WTC11 (cell line): ENCODE measurements at regions not wholly inside any gene's neighbourhood (a gene's known extent, or its start where the extent isn't known, plus 50 kb on each side); places are given as distances from the start of the nearest gene placed in this dataset.

Experiments
- ATAC-seq: fragments of 200-7000 bp; cut with Tn5 transposase; 2 replicates; pipeline ENCODE4 v1.10.0; 2021; ENCODE audit warnings: mild to moderate bottlenecking, moderate library complexity
- CTCF ChIA-PET: fragments of 300-600 bp; sonication (Branson Sonifier 250); formaldehyde crosslinking; loops from one replicate; lab custom pipeline; 2021; ENCODE audit warnings: antibody characterized with exemption; lab: Charles Lee
- POLR2A ChIA-PET: fragments of 350-600 bp; sonication (Branson Sonifier 250); formaldehyde crosslinking; loops from one replicate; lab custom pipeline; 2021; ENCODE audit warnings: antibody characterized with exemption; lab: Charles Lee
- DNase-seq: peaks from one replicate; pipeline ENCODE4 v3.0.0; 2021; ENCODE audit warnings: low spot score
- H3K27ac Mint-ChIP-seq: 2 replicates; pipeline ENCODE4 v1.8.0; 2021; ENCODE audit warnings: mixed read lengths
- H3K27me3 Mint-ChIP-seq: 2 replicates; pipeline ENCODE4 v1.8.0; 2021; ENCODE audit warnings: low read depth, mild to moderate bottlenecking, moderate library complexity, mixed read lengths
- H3K36me3 Mint-ChIP-seq: 2 replicates; pipeline ENCODE4 v1.8.0; 2021; ENCODE audit warnings: mixed read lengths
- H3K4me1 Mint-ChIP-seq: 2 replicates; pipeline ENCODE4 v1.8.0; 2022; ENCODE audit warnings: mixed read lengths
- H3K4me3 Mint-ChIP-seq: 2 replicates; pipeline ENCODE4 v1.8.0; 2021; ENCODE audit warnings: mild to moderate bottlenecking, moderate library complexity, mixed read lengths
- H3K9me3 Mint-ChIP-seq: 2 replicates; pipeline ENCODE4 v1.8.0; 2021; ENCODE audit warnings: mixed read lengths
- AR ChIP-seq: fragments of 250-450 bp; sonication (Bioruptor Pico); IDR thresholded peaks from 2 replicates; pipeline ENCODE4 v1.9.0; 2021; ENCODE audit warnings: mild to moderate bottlenecking
- CREB1 ChIP-seq: sonication (generic); formaldehyde crosslinking; IDR thresholded peaks from 2 replicates; pipeline ENCODE4 v1.8.0; 2023; ENCODE audit warnings: mild to moderate bottlenecking, missing genetic modification reagents
- CREM ChIP-seq: sonication (generic); formaldehyde crosslinking; IDR thresholded peaks from 2 replicates; pipeline ENCODE4 v1.8.1; 2022; ENCODE audit warnings: mild to moderate bottlenecking, missing genetic modification reagents, moderate library complexity
- GABPB1 ChIP-seq: sonication (generic); formaldehyde crosslinking; IDR thresholded peaks from 2 replicates; pipeline ENCODE4 v1.8.1; 2023; ENCODE audit warnings: mild to moderate bottlenecking, missing genetic modification reagents
- GRHL2 ChIP-seq: fragments of 250-450 bp; sonication (Bioruptor Pico); IDR thresholded peaks from 2 replicates; pipeline ENCODE4 v1.8.0; 2022; ENCODE audit warnings: mild to moderate bottlenecking, moderate library complexity; ENCODE audit not compliant: insufficient replicate concordance, severe bottlenecking
- HMGA2 ChIP-seq: fragments of 250-450 bp; sonication (Bioruptor Pico); IDR thresholded peaks from 2 replicates; pipeline ENCODE4 v1.4.0; 2021; ENCODE audit warnings: mild to moderate bottlenecking, moderate library complexity
- IRF1 ChIP-seq: sonication (generic); formaldehyde crosslinking; IDR thresholded peaks from 2 replicates; pipeline ENCODE4 v1.8.0; 2023; ENCODE audit warnings: missing genetic modification reagents
- IRF2 ChIP-seq: sonication (generic); formaldehyde crosslinking; IDR thresholded peaks from 2 replicates; pipeline ENCODE4 v1.8.0; 2022; ENCODE audit warnings: low read depth, missing genetic modification reagents, borderline replicate concordance
- KAT7 ChIP-seq: sonication (generic); formaldehyde crosslinking; IDR thresholded peaks from 2 replicates; pipeline ENCODE4 v1.8.1; 2023; ENCODE audit warnings: missing genetic modification reagents, mild to moderate bottlenecking, borderline replicate concordance
- OVOL2 ChIP-seq: fragments of 250-450 bp; sonication (Bioruptor Pico); IDR thresholded peaks from 2 replicates; pipeline ENCODE4 v1.9.0; 2021; ENCODE audit warnings: mild to moderate bottlenecking, borderline replicate concordance
- PRRX2 ChIP-seq: fragments of 250-450 bp; sonication (Bioruptor Pico); IDR thresholded peaks from 2 replicates; pipeline ENCODE4 v1.8.0; 2021; ENCODE audit warnings: mild to moderate bottlenecking
- SMAD4 ChIP-seq: sonication (generic); formaldehyde crosslinking; IDR thresholded peaks from 2 replicates; pipeline ENCODE4 v1.8.0; 2022; ENCODE audit warnings: mild to moderate bottlenecking, missing genetic modification reagents
- SP1 ChIP-seq: sonication (generic); formaldehyde crosslinking; conservative IDR thresholded peaks from 2 replicates; pipeline ENCODE4 v1.8.1; 2022; ENCODE audit warnings: missing genetic modification reagents
- TEAD4 ChIP-seq: sonication (generic); formaldehyde crosslinking; IDR thresholded peaks from 2 replicates; pipeline ENCODE4 v1.8.0; 2022; ENCODE audit warnings: mild to moderate bottlenecking, missing genetic modification reagents
- USF2 ChIP-seq: sonication (generic); formaldehyde crosslinking; IDR thresholded peaks from 2 replicates; pipeline ENCODE4 v1.8.1; 2023; ENCODE audit warnings: mild to moderate bottlenecking, missing genetic modification reagents, moderate library complexity
- ZNF423 ChIP-seq: fragments of 250-450 bp; sonication (Bioruptor Pico); IDR thresholded peaks from 2 replicates; pipeline ENCODE4 v2.1.2; 2022; ENCODE audit warnings: mild to moderate bottlenecking, moderate library complexity
- ZSCAN18 ChIP-seq: fragments of 250-450 bp; sonication (Bioruptor Pico); IDR thresholded peaks from 2 replicates; pipeline ENCODE4 v2.1.2; 2022; ENCODE audit warnings: mild to moderate bottlenecking, moderate library complexity
- TF ChIP-seq, protein P1 (sequence below): sonication (generic); formaldehyde crosslinking; IDR thresholded peaks from 2 replicates; pipeline ENCODE4 v1.8.1; 2022; ENCODE audit warnings: mild to moderate bottlenecking, missing genetic modification reagents, moderate library complexity, borderline replicate concordance
- TF ChIP-seq, protein P2 (sequence below): sonication (generic); formaldehyde crosslinking; IDR thresholded peaks from 2 replicates; pipeline ENCODE4 v1.8.1; 2023; ENCODE audit warnings: mild to moderate bottlenecking, missing genetic modification reagents, borderline replicate concordance
- TF ChIP-seq, protein P3 (sequence below): sonication (generic); formaldehyde crosslinking; IDR thresholded peaks from 2 replicates; pipeline ENCODE4 v1.8.0; 2022; ENCODE audit warnings: missing genetic modification reagents

DNA sequence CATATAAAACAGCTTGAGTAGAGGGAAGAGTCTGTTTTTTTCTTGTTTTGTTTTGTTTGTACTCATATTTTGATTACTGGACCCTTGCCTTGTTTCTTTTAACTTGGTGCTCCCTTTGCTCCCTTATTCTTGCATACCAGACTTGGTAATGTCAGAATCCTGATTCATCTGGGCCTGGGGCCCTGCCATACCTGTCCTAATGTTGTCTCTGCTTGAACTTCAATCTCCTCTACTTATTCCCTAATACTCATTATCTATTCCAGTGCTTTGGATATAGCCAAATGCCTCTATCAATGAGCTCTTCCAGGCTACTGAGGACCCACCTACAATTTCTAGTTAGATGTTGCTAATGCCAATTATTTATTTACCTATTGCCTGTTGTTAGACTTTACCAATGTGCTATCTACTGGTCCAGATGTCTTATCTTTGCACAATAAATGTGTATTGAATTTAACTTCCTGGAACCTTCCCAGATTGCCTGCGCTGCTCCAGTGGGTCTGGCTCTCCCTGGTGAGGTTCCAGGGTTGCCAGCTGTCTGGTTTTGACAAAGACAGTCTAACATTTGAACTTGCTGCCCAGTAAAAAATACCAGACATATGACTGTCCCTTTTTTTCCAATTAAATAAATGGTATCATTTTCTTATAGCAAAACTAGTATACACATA, 64.4 kb upstream of the ACSL4 start:
- Mint-ChIP-seq H3K4me1 (no peaks in the 10 kb centered on the region), H3K27me3 (no peaks in the 10 kb centered on the region), H3K4me3 (no peak overlapping the region), H3K36me3 (no peaks in the 10 kb centered on the region), H3K27ac (no peak overlapping the region), H3K9me3 (no peaks in the 10 kb centered on the region; the same call in 1 of the 2 replicates)
- ATAC-seq (no peak), DNase-seq (no peak)
- ChIA-PET POLR2A (no interaction called here), CTCF (no interaction called here)
- TF ChIP-seq PRRX2, result no peak
- TF ChIP-seq SMAD4, result no peak
- TF ChIP-seq OVOL2 (CRISPR knock-in tag), result no peak
- TF ChIP-seq AR, result no peak
- TF ChIP-seq SP1 (CRISPR knock-in tag), result no peak
- TF ChIP-seq CREM, result no peak
- TF ChIP-seq, protein P1, sequence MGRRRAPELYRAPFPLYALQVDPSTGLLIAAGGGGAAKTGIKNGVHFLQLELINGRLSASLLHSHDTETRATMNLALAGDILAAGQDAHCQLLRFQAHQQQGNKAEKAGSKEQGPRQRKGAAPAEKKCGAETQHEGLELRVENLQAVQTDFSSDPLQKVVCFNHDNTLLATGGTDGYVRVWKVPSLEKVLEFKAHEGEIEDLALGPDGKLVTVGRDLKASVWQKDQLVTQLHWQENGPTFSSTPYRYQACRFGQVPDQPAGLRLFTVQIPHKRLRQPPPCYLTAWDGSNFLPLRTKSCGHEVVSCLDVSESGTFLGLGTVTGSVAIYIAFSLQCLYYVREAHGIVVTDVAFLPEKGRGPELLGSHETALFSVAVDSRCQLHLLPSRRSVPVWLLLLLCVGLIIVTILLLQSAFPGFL (CRISPR knock-in tag), result no peak
- no peak for TF ChIP-seq KAT7 (CRISPR knock-in tag)
- TF ChIP-seq GABPB1 (CRISPR knock-in tag), result no peak
- no peak for TF ChIP-seq GRHL2
- TF ChIP-seq CREB1 (CRISPR knock-in tag), result no peak
- no peak for TF ChIP-seq IRF1 (CRISPR knock-in tag)
- TF ChIP-seq, protein P2, sequence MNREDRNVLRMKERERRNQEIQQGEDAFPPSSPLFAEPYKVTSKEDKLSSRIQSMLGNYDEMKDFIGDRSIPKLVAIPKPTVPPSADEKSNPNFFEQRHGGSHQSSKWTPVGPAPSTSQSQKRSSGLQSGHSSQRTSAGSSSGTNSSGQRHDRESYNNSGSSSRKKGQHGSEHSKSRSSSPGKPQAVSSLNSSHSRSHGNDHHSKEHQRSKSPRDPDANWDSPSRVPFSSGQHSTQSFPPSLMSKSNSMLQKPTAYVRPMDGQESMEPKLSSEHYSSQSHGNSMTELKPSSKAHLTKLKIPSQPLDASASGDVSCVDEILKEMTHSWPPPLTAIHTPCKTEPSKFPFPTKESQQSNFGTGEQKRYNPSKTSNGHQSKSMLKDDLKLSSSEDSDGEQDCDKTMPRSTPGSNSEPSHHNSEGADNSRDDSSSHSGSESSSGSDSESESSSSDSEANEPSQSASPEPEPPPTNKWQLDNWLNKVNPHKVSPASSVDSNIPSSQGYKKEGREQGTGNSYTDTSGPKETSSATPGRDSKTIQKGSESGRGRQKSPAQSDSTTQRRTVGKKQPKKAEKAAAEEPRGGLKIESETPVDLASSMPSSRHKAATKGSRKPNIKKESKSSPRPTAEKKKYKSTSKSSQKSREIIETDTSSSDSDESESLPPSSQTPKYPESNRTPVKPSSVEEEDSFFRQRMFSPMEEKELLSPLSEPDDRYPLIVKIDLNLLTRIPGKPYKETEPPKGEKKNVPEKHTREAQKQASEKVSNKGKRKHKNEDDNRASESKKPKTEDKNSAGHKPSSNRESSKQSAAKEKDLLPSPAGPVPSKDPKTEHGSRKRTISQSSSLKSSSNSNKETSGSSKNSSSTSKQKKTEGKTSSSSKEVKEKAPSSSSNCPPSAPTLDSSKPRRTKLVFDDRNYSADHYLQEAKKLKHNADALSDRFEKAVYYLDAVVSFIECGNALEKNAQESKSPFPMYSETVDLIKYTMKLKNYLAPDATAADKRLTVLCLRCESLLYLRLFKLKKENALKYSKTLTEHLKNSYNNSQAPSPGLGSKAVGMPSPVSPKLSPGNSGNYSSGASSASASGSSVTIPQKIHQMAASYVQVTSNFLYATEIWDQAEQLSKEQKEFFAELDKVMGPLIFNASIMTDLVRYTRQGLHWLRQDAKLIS (CRISPR knock-in tag), result no peak
- no peak for TF ChIP-seq TEAD4 (CRISPR knock-in tag)

DNA sequence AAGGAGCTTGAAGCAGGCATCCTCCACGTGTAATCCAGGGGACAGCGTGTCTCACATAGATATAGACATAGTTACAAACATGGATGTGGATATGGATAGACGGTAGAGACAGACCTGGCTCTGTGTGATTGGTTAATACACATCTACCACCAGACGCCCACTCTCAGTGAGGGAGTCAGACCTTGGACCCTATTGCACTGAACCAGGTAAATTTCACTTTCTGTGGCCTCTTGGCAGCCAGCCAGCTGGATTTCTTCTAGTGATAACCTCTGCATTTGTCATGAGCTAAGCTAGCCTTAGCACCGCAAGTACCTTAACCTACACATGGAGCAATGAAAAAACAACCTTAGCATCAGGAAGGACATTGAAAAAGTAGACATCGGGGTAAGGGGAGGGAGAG, 79.2 kb upstream of the ACSL4 start:
- Mint-ChIP-seq H3K36me3 (no peaks in the 10 kb centered on the region), H3K4me1 (no peaks in the 10 kb centered on the region), H3K9me3 (no peaks in the 10 kb centered on the region), H3K4me3 (no peak overlapping the region), H3K27me3 (no peaks in the 10 kb centered on the region; the same call in 1 of the 2 replicates), H3K27ac (no peak overlapping the region)
- ChIA-PET CTCF (no interaction called here), POLR2A (interaction anchor here (0.6 kb wide), 1 partner anchor 42 kb away, joined by 3 read pairs; no protein-coding TSS in a partner anchor)
- no peak for ATAC-seq
- no peak for DNase-seq
- TF ChIP-seq OVOL2 (CRISPR knock-in tag) (no peak), KAT7 (CRISPR knock-in tag) (no peak), ZNF423 (CRISPR knock-in tag) (no peak), ZSCAN18 (CRISPR knock-in tag) (no peak), USF2 (no peak), HMGA2 (CRISPR knock-in tag) (no peak), IRF2 (CRISPR knock-in tag) (no peak)
- TF ChIP-seq, protein P3, sequence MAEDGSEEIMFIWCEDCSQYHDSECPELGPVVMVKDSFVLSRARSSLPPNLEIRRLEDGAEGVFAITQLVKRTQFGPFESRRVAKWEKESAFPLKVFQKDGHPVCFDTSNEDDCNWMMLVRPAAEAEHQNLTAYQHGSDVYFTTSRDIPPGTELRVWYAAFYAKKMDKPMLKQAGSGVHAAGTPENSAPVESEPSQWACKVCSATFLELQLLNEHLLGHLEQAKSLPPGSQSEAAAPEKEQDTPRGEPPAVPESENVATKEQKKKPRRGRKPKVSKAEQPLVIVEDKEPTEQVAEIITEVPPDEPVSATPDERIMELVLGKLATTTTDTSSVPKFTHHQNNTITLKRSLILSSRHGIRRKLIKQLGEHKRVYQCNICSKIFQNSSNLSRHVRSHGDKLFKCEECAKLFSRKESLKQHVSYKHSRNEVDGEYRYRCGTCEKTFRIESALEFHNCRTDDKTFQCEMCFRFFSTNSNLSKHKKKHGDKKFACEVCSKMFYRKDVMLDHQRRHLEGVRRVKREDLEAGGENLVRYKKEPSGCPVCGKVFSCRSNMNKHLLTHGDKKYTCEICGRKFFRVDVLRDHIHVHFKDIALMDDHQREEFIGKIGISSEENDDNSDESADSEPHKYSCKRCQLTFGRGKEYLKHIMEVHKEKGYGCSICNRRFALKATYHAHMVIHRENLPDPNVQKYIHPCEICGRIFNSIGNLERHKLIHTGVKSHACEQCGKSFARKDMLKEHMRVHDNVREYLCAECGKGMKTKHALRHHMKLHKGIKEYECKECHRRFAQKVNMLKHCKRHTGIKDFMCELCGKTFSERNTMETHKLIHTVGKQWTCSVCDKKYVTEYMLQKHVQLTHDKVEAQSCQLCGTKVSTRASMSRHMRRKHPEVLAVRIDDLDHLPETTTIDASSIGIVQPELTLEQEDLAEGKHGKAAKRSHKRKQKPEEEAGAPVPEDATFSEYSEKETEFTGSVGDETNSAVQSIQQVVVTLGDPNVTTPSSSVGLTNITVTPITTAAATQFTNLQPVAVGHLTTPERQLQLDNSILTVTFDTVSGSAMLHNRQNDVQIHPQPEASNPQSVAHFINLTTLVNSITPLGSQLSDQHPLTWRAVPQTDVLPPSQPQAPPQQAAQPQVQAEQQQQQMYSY, result no peak
